HG03108 (cell line): ENCODE measurements at regions not wholly inside any gene's neighbourhood (a gene's known extent, or its start where the extent isn't known, plus 50 kb on each side); places are given as distances from the start of the nearest gene placed in this dataset.
"Not testable (repeated sequence)": the region's sequence is repeated elsewhere in the genome, so short reads cannot be mapped to it uniquely, and the experiment has no call there.

Experiments used
- ATAC-seq: cut with Tn5 transposase; IDR thresholded peaks from one replicate; pipeline ENCODE4 v1.9.1; 2021; ENCODE audit warnings: moderate library complexity; ENCODE audit not compliant: unreplicated experiment

DNA sequence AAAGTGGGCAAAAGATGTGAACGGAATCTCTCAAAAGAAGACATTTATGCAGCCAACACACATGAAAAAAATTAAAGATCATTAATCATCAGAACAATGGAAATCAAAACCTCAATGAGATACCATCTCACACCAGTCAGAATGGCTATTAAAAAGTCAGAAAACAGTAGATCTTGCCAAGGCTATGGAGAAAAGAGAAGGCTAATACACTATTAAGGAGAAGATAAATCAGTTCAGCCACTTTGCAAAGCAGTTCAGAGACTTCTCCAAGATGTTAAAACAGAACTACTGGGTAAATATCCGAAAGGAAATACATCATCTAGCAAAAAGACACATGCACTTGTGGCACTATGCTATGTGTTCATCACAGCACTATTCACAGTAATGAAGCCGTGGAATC, 388.2 kb upstream of the LUZP2 start:
- no peak for ATAC-seq

DNA sequence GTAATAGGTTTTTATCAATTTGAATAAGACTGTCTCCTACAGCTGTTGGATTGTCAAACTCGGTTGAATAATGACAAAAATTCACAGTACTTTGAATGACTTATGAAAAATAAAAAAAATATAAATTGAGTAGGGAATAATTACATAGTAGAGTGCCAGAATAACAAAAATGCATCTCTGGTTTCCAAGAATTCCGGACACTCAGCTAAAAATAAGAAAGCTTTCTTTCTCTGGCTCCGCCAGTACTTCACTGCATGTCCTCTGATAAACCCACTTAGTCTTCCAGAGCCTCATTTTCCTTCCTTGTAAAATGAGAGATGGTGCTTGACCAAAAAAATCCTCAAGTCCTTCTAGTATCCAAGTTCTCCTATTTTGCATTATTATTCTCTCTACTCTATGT, 374.6 kb upstream of the LUZP2 start:
- ATAC-seq, result no peak

DNA sequence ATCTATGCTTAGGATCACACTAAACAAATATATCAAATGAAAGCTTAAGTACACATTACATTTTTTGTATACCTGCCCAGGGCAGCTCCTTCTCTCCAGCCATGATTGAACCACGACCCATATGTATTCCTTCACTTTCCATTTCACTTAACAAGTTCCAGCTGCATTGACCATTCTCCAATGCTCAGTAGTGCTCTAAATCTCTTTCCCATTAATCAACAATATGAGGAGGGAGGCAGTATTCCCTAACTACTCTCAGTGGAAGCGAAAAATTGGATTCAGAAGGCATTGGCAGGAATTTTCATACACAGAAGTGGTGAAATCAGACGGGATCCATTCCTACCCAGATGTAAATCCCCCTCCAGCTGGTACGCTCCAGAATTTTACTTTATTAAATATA, 372.0 kb upstream of the LUZP2 start:
- no peak for ATAC-seq

DNA sequence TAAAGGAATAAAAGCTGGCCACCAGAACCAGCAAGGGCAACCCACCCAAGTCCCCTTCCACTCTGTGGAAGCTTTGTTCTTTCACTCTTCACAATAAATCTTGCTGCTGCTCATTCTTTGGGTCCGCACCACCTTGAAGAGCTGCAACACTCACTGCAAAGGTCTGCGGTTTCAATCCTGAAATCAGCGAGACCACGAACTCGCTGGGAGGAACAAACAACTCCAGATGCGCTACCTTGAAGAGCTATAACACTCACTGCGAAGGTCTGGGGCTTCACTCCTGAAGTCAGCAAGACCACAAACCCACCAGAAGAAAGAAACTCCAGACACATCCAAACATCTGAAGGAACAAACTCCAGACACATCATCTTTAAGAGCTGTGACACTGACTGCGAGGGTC, 365.2 kb upstream of the LUZP2 start:
- ATAC-seq, result no peak

DNA sequence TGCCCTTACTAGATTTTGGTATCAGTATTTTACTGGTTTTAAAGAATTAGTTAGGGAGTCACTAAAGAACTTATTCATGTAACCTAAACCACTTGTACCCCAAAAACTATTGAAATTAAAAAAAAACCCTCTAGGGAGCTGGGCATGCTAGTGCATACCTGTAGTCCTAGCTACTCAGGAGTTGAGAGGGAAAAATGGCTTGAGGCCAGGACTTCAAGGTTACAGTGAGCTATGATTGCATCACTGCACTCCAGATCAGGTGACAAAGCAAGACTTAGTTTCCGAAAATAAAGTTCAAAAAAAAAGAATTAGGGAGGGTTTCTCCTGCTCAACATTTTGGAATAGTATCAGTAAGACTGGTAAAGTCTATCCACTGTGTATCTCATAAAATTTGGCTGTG, 364.4 kb upstream of the LUZP2 start:
- no peak for ATAC-seq

DNA sequence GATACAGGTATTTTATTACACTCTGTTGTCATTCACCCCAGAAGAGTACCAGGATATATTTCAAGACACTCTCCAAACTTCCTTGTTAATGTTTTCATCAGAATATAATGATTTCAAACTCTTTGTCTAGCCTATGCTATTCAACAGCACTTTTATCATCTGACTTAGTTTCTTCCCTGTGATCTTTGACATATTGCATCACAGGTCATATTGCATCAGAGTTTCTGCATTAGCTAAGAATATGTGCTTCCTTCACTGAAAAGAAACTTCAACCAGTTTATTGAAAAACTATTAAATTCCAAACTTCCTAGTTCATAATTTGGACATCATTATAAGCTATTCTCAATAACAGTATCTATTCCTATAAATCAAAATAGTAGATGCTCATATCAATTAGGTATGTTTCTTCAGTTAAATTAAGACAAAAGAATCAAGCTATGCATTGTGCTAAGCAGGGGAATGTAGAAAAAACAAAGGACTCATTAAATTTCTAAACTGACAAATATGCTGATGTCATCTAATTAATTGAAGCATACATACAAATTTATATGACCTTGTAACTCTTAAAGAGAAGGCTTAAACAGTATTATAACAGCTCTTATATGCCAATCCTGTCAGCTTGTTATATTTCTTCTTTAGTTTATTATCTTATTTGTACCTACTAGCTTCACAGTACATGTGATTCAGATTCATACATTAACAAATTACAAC, 361.8 kb upstream of the LUZP2 start:
- ATAC-seq, result no peak

DNA sequence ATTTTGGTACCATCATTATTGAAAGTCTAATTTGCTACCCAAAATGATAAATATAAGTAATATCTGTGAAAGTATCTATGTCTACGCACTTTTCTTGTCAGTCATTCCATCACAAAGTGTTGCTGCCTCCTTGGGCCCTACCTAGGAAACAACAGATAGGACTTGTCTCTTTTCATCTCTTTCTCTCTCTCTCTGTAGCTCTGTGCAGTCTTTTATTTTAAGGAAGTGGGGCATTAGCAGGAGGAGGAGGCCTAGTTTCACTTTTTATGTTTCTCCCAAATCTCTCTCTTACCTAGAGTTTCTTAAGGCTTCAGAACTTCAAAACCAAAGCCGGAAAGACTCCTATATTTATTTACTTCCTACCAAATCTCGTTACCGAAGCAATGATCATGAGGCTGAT, 354.8 kb upstream of the LUZP2 start:
- no peak for ATAC-seq

DNA sequence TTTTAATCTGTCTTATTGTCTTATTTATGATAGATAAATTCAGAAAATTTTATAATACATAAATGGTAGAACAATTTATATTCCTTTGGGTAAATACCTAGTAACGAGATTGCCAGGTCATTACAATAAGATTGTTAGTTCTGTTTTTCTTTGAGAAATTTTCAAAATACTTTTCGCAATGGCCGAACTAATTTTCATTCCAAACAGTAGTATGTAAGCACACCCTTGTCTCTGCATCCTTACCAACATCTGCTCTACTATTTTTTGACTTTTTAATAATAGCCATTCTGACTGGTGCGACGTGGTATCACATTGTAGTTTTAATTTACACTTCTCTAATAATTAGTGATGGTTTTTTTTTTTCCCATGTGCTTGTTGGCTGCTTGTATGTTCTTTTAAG, 351.4 kb upstream of the LUZP2 start:
- ATAC-seq, result no peak

DNA sequence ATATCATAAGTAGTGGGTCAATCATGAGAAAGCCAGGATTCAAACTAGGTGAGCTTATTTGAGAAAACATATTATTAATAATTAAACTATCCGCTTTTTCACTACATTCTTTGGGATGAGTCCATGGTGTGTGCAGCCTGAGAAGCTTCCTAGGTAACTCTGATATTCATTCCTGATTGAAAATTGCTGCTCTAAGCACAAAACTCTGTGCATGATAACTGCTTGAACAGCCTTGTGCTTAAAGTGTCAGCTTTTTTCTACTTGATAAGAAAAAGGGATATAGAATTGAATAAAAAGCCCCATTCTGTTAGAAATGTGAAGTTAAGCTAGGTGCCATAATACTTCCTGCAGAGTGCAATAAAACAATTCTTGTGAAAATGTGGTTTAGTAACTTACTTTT, 343.5 kb upstream of the LUZP2 start:
- no peak for ATAC-seq

DNA sequence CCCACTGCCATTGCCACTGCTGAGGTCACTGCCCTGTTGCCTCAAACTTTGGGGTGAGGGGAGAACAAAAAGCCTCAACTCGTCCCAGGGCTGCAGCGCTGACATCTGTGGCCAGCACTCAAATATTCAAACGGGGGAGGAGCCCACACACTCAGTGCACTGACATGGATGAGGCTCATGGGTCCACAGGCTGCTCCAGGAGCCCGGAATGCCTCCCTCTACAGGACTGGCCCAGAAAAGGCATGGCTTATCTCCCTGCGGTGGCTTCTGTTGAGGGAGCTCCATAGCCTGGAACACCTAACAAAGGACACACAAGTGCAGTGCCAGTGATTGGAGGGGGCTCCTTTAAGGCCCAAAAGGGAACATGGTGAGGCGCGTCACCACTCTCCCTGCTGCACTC, 341.1 kb upstream of the LUZP2 start:
- ATAC-seq, result no peak

DNA sequence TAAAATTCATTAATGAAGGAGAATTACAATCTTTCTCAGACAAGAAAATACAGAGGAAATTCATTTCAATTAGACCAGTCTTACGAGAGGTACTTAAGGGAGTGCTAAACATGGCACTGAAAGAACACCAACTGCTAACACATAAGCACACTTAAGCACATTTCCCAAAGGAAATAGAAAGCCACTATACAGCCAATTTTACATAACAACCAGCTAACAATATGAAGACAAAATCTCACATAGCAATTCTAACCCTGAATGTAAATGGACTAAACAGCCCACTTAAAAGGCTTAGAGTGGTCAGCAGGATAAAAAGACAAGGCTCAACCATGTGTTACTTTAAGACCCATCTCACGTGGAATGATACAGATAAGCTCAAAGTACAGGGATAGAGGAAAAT, 339.5 kb upstream of the LUZP2 start:
- no peak for ATAC-seq

DNA sequence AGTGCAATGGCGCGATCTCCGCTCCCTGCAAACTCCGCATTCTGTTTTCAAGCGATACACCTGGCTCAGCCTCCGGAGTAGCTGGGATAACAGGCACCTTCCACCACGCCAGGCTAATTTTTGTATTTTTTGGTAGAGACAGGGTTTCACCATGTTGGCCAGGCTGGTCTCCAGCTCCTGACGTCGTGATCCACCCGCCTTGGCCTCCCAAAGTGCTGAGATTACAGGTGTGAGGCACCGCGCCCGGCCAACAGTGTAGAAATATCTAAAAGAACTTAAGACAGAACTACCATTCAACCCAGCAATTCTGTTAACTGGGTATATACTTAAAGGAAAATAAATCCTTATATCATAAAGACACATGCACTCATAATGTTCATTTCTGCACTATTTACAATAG, 335.3 kb upstream of the LUZP2 start:
- ATAC-seq, result no peak

DNA sequence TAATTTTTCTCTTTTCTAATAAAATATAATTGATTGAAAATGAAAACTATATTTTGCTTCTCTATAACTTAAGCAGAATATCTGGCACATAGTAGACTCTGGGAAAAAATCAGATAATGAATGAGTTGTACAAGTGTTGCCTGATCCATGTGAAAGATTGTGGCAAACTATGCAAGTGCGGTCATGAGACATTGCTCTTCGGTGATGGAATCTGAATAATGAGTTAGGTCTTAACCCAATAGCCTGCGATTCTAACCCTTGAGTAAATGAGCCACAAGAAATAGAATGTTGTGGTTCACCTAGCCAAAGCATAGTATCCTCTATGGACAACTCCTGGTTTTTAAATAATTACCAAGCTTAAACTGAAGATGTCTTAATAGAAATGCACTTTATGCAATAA, 333.7 kb upstream of the LUZP2 start:
- no peak for ATAC-seq

DNA sequence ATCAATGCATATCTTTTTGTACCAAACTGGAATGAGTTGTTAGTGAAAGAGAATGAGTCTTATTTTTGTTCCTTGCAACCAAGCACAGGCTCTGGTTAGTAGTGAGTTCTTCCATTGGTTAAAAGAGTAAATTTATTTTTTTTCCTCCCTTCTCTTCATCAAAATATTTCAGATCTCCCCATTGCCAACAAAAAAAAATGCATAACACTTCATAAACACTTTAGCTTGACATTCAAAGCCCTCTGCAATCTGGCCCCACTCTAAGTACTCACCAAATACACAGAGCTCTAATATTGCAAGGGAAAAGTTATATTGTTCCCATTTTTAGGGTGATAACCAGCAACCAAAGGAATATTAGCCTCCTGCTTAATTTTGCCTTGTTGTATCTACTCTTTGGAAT, 333.0 kb upstream of the LUZP2 start:
- ATAC-seq, result no peak

DNA sequence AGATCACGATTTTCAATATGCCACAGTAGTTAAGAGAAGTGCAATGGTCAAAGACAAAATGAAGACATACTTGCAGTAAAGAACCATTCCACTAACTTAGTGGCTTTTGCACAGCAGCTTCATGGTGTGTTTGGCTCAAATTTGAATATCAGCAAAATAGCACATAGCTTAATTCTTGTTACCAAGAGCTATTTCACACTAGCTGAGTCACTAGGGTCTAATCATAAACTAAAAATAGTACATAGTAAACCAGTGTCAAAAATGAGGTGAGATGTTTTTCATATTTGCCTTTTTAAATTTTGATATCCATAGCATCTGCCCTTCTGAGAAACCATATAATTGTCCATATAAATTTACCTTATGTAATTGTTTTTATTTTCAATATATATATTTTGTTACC, 325.0 kb upstream of the LUZP2 start:
- ATAC-seq, result no peak

DNA sequence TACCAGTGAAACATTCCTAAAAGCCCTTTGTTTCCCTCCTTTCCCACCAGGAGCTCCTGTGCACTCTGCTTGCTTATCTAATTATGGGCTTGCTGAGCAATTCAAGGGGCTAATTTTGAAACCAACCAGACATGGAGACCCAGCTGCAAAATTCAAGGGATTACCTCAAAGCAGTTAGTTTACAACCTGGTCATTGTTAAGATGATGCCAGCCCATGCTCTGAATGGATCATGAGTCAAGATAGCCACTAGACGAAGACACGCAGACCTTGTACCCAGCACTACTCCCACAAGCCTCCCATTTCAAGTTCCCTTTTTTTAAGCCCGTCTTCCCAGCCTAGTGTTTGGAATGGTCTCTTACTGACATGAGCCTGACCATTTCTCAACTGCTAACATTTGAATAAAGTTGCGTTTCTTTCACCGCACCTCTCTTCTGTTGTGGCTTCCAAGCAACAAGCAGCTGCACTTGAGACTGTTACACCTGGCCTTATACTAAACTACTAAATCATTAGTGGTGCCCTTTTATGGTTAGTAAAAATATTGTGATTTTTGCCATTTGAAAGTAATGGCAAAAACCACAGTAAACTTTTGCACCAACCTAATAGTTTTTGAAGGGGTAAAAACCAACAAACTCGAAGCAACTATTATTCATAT, 315.3 kb upstream of the LUZP2 start:
- no peak for ATAC-seq

DNA sequence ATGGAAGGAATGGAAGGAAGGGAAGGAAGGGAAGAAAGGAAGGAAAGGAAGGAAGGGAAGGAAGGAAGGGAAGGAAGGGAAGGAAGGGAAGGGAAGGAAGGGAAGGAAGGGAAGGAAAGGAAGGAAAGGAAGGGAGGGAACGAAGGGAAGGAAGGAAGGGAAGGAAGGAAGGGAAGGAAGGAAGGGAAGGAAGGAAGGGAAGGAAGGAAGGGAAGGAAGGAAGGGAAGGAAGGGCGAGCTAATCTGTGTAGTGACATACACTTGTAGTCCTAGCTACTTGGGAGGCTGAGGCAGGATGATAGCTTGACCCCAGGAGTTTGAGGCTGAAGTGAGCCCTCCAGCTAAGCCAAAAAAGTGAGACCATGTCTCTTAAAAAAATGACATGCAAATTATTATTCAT, 311.3 kb upstream of the LUZP2 start:
- not testable (repeated sequence) for ATAC-seq

DNA sequence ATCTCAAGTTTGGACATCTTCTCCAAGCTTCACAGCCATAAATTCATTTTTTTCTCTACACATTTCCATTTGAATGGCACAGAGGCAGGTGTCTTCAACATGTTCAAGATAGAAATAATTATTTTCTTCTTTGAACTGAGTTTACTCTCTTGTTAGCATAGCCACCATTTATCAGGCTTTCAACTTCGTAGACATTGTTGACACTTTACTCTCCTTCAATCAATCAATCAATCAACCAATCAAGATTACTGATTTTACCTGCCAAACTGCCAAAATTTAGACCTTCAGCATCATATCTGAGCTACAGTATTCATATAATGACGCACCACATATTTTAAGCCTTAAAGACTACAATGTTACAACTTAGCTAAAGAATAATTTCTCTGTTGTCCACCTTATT, 300.1 kb upstream of the LUZP2 start:
- no peak for ATAC-seq

DNA sequence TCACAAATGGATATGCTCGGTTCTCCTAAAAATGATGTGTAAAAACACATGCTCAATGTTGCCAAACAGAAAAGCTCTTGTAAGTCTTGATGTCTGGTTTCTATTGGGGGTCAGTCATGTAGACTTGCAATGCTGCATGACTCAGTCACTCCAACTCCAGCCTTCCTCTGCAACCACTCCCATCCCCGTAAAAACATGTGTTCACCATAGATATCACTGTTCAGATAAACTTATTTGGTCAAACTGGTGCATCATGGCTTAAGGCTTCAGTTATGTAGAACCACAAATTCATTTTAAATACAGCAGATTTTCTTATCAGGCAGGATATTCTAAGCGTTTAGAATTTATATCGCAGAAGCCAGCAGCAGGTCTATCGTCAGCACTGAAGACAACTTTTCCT, 298.4 kb upstream of the LUZP2 start:
- no peak for ATAC-seq

DNA sequence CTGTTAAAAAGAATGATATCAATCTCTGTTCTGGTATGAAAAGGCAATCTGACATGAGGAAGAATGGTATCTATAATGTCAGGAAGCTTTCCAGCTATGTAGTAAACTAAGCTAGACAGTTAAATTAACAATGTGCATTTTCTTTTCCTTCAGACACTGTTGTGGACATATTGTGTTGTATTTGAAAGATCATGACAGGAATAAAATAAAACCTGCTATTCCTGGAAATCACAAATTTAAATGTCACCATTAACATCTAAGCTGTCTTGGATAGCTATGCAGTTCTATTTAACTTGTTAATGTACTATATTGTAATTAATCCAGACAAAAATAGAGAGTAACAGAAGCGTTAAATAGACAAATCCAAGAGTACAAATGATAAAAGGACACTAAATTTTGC, 297.4 kb upstream of the LUZP2 start:
- no peak for ATAC-seq

DNA sequence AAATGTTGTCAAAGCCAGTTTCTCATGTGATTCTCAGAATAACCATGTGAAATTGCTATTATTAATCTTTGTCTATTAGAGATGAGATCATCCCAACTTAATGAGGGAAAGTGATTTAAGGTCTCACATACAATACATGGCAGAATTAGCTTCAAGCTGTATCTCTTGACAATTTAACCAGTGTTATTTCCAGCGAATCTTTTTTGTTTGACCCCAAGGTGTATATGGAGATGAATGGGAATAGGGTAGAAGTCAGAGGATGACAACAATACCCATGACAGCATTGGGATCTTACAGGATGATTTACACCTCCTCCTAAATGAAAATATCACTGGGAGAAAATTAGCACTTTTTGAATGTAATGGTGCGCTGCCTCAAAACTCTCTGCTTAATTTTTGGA, 290.8 kb upstream of the LUZP2 start:
- ATAC-seq, result no peak

DNA sequence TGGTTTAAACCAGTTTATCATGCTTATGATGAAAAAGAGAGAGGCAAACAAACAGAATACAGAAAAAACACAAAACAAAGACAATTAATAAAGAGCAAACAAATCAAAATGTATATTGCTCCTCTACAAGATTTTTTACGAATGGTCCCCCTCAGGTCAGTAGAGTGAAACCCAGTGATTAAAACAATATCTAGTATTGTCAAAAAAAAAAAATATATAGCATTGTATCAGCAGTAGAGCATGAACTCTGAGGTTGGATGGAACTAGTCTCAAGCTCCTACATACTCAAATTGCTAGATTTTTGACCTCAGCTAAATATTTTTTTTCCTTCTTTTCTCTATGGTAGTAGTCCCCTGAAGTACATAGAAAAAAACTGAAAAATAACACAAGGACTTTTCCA, 290.3 kb upstream of the LUZP2 start:
- no peak for ATAC-seq

DNA sequence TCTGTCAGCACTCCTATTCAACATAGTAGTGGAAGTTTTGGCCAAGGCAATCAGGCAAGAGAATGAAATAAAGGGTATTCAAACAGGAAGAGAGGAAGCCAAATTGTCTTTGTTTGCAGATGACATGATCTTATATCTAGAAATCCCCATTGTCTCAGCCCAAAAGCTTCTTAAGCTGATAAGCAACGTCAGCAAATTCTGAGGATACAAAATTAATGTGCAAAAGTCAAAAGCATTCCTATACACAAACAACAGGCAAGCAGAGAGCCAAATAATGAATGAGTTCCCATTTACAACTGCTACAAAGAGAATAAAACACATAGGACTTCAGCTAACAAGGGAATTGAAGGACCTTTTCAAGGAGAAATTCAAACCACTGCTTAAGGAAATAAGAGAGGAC, 280.4 kb upstream of the LUZP2 start:
- no peak for ATAC-seq
